PC-3 (cell line): ENCODE measurements at regions not wholly inside any gene's neighbourhood (a gene's known extent, or its start where the extent isn't known, plus 50 kb on each side); places are given as distances from the start of the nearest gene placed in this dataset.

ENCODE experiments used
- ATAC-seq: fragments of 200-7000 bp; cut with Tn5 transposase; 2 replicates; pipeline ENCODE4 v1.9.1; 2020; ENCODE audit warnings: mild to moderate bottlenecking, moderate library complexity
- BruUV-seq: library from RNA; stranded (reverse); fragments of 400-500 nt; replicated peaks from 2 replicates; lab custom pipeline; 2021; lab: Mats Ljungman, UMichigan
- CTCF ChIA-PET: fragments of 300-600 bp; sonication (Branson Sonifier 250); formaldehyde crosslinking; loops from one replicate; lab custom pipeline; 2022; ENCODE audit warnings: antibody characterized with exemption; lab: Charles Lee
- POLR2A ChIA-PET: fragments of 300-600 bp; sonication (Branson Sonifier 250); formaldehyde crosslinking; loops from one replicate; lab custom pipeline; 2022; ENCODE audit warnings: antibody characterized with exemption; ENCODE audit not compliant: unreplicated experiment; lab: Charles Lee
- DNase-seq: peaks from one replicate; pipeline ENCODE4 v3.0.0-alpha.2; 2015
- H2AFZ ChIP-seq: fragments of 300-600 bp; sonication (generic); 2 replicates; pipeline ENCODE4 v1.6.0; 2016; ENCODE audit warnings: antibody characterized with exemption, low read length
- H3F3A ChIP-seq: fragments of 300-600 bp; sonication (generic); one replicate; pipeline ENCODE4 v1.6.0; 2017; ENCODE audit warnings: antibody characterized with exemption, low read length, control low read depth, mild to moderate bottlenecking; ENCODE audit not compliant: unreplicated experiment
- H3K27ac ChIP-seq: fragments of 300-600 bp; sonication (generic); 2 replicates; pipeline ENCODE4 v1.5.1; 2016; ENCODE audit warnings: mild to moderate bottlenecking, low read length
- H3K27me3 ChIP-seq: fragments of 300-600 bp; sonication (generic); 2 replicates; pipeline ENCODE4 v1.6.1; 2016; ENCODE audit warnings: low read length, mixed read lengths
- H3K36me3 ChIP-seq: fragments of 300-600 bp; sonication (generic); 2 replicates; pipeline ENCODE4 v1.6.1; 2016; ENCODE audit warnings: low read depth, mixed run types, low read length, mixed read lengths
- H3K4me1 ChIP-seq: fragments of 300-600 bp; sonication (generic); 2 replicates; pipeline ENCODE4 v1.5.1; 2016; ENCODE audit warnings: low read length; ENCODE audit not compliant: insufficient read depth
- H3K4me2 ChIP-seq: fragments of 300-600 bp; sonication (generic); 2 replicates; pipeline ENCODE4 v1.6.0; 2016; ENCODE audit warnings: low read length
- H3K4me3 ChIP-seq: fragments of 300-600 bp; sonication (generic); 2 replicates; pipeline ENCODE4 v1.5.1; 2016; ENCODE audit warnings: mild to moderate bottlenecking, low read length, mixed read lengths
- H3K79me2 ChIP-seq: fragments of 300-600 bp; sonication (generic); 2 replicates; pipeline ENCODE4 v1.6.1; 2017; ENCODE audit warnings: low read length, mixed read lengths
- H3K9ac ChIP-seq: fragments of 300-600 bp; sonication (generic); 2 replicates; pipeline ENCODE4 v1.6.0; 2016; ENCODE audit warnings: mild to moderate bottlenecking, low read length
- H3K9me2 ChIP-seq: fragments of 300-600 bp; sonication (generic); replicated peaks from 2 replicates; pipeline ENCODE4 v1.6.1; 2016; ENCODE audit warnings: mixed run types, low read length, mixed read lengths
- H3K9me3 ChIP-seq: fragments of 300-600 bp; sonication (generic); 2 replicates; pipeline ENCODE4 v1.6.1; 2016; ENCODE audit warnings: low read length, mixed read lengths
- H4K20me1 ChIP-seq: fragments of 300-600 bp; sonication (generic); 2 replicates; pipeline ENCODE4 v1.6.1; 2016; ENCODE audit warnings: low read length, mixed read lengths
- EZH2 ChIP-seq: fragments of 300-600 bp; sonication (generic); IDR thresholded peaks from one replicate; pipeline ENCODE4 v1.6.1; 2017; ENCODE audit warnings: antibody characterized with exemption, mild to moderate bottlenecking, low read length; ENCODE audit not compliant: unreplicated experiment
- EZH2phosphoT487 ChIP-seq: fragments of 300-600 bp; sonication (generic); IDR thresholded peaks from 2 replicates; pipeline ENCODE4 v1.6.1; 2018; ENCODE audit warnings: mild to moderate bottlenecking, antibody characterized with exemption, low read length, borderline replicate concordance
- intact Hi-C: fragments of 100-400 bp; cut with micrococcal nuclease; formaldehyde crosslinking; loops from 2 replicates; pipeline ENCODE4 v1.9.0; 2023
- TF ChIP-seq, protein P1 (sequence below): fragments of 300-600 bp; sonication (generic); conservative IDR thresholded peaks from 2 replicates; pipeline ENCODE4 v1.5.1; 2017; ENCODE audit warnings: antibody characterized with exemption, low read depth, mild to moderate bottlenecking, low read length

DNA sequence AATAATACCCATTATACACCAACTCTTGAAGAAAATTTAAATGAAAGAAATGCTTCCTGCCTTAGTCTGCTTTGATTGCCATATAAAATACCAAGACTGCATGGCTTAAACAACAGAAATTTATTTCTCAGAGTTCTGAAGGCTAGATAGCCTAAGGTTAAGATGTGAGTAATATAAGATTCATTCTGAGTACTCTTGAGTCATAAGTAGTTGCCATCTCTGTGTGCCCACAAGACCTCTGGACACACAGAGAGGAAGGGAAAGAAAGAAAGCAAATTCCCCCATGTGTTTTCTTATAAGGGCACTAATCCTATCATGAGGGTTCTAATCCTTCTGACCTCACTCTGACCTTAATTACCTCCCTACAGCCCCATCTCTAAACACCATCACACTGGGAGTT is 201.2 kb downstream of the PTN start:
- no TSS peak for BruUV-seq
- Histone ChIP-seq H3K9me2 (no peaks in the 10 kb centered on the region), H3F3A (peaks cover 12% of the 10 kb centered on the region), H3K27ac (peak overlapping the region; percentile 90), H3K4me3 (no peak overlapping the region), H3K9me3 (no peaks in the 10 kb centered on the region), H2AFZ (no peak overlapping the region), H3K27me3 (no peaks in the 10 kb centered on the region), H3K79me2 (no peaks in the 10 kb centered on the region), H3K4me2 (peak overlapping the region; percentile 51; the same call in 1 of the 2 replicates), H3K9ac (peak overlapping the region; percentile 36), H3K36me3 (no peaks in the 10 kb centered on the region), H3K4me1 (peaks cover 36% of the 10 kb centered on the region), H4K20me1 (no peaks in the 10 kb centered on the region)
- POLR2A ChIA-PET, result interaction anchor here (0.7 kb wide), 1 partner anchor 17 kb away, joined by 5 read pairs; no protein-coding TSS in a partner anchor
- TF ChIP-seq EZH2phosphoT487, result no peak
- TF ChIP-seq, protein P1, sequence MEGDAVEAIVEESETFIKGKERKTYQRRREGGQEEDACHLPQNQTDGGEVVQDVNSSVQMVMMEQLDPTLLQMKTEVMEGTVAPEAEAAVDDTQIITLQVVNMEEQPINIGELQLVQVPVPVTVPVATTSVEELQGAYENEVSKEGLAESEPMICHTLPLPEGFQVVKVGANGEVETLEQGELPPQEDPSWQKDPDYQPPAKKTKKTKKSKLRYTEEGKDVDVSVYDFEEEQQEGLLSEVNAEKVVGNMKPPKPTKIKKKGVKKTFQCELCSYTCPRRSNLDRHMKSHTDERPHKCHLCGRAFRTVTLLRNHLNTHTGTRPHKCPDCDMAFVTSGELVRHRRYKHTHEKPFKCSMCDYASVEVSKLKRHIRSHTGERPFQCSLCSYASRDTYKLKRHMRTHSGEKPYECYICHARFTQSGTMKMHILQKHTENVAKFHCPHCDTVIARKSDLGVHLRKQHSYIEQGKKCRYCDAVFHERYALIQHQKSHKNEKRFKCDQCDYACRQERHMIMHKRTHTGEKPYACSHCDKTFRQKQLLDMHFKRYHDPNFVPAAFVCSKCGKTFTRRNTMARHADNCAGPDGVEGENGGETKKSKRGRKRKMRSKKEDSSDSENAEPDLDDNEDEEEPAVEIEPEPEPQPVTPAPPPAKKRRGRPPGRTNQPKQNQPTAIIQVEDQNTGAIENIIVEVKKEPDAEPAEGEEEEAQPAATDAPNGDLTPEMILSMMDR, result no peak
- TF ChIP-seq EZH2, result no peak
- ATAC-seq (peak; percentile 95), DNase-seq (peak; percentile 90)
- CTCF ChIA-PET, result interaction anchor here (0.6 kb wide), 1 partner anchor 9 kb away, joined by 5 read pairs; no protein-coding TSS in a partner anchor
- intact Hi-C loops, result loop anchor here (1.0 to 5.0 kb wide), 4 partner anchors 30 to 185 kb away; no protein-coding TSS in a partner anchor

- ATAC-seq, result no peak
- intact Hi-C loops, result no loop called here
- H3K4me2 ChIP-seq, result no peak overlapping the region
Measured at GRCh38 chr7:137135654-137136350, 207.7 kb downstream of the PTN start.

More at GRCh38 chr7:137135654-137136350, 207.7 kb downstream of the PTN start:
- no peak overlapping the region for H2AFZ ChIP-seq
- no peaks in the 10 kb centered on the region for H3K36me3 ChIP-seq
- ChIA-PET POLR2A (no interaction called here), CTCF (interaction anchor here (0.8 kb wide), 1 partner anchor 246 kb away, joined by 4 read pairs; no protein-coding TSS in a partner anchor)
- H3K9me2 ChIP-seq, result 0 out of 2 replicates have a peak, but pooled peaks cover 2% of the 10 kb centered on the region
- H3K27me3 ChIP-seq, result no peaks in the 10 kb centered on the region
- no peaks in the 10 kb centered on the region for H3K79me2 ChIP-seq
- H3K4me3 ChIP-seq, result no peak overlapping the region
- no TSS peak for BruUV-seq
- H3F3A ChIP-seq, result peaks cover 3% of the 10 kb centered on the region
- H3K27ac ChIP-seq, result no peak overlapping the region
- no peaks in the 10 kb centered on the region for H3K9me3 ChIP-seq
- TF ChIP-seq EZH2 (no peak), EZH2phosphoT487 (no peak)
- TF ChIP-seq, protein P1, result no peak
- peaks cover 18% of the 10 kb centered on the region for H3K4me1 ChIP-seq
- no peak for DNase-seq
- H3K9ac ChIP-seq, result no peak overlapping the region
- H4K20me1 ChIP-seq, result no peaks in the 10 kb centered on the region
